Prostate gland (tissue), 2 donors: ENCODE measurements at regions not wholly inside any gene's neighbourhood (a gene's known extent, or its start where the extent isn't known, plus 50 kb on each side); places are given as distances from the start of the nearest gene placed in this dataset.

Source experiments
- DNase-seq: peaks from one replicate; pipeline ENCODE4 v3.0.0-alpha.2; 2019; ENCODE audit warnings: low spot score
- H3K27ac ChIP-seq, 2 donors: fragments of 200-600 bp; sonication (generic); 2 replicates each; pipeline ENCODE4 v1.5.1; 2017 to 2019
- H3K27me3 ChIP-seq: fragments of 200-600 bp; sonication (generic); replicated peaks from 2 replicates; pipeline ENCODE4 v1.5.1; 2019; ENCODE audit not compliant: insufficient read depth
- H3K36me3 ChIP-seq, 2 donors: fragments of 200-600 bp; sonication (generic); 1 replicate in 1 of 2; 2 replicates in 1 of 2; pipeline versions ENCODE4 v1.5.1 to v1.8.1; 2017 to 2019
- H3K4me1 ChIP-seq: fragments of 200-600 bp; sonication (generic); replicated peaks from 2 replicates; pipeline ENCODE4 v1.5.1; 2019
- H3K4me3 ChIP-seq, 2 donors: fragments of 200-600 bp; sonication (generic); 2 replicates each; pipeline ENCODE4 v1.5.1; 2017 to 2019
- H3K9me3 ChIP-seq: fragments of 200-600 bp; sonication (generic); 2 replicates; pipeline ENCODE4 v1.5.1; 2017
- POLR2A ChIP-seq: fragments of 450-650 bp; IDR thresholded peaks from one replicate; pipeline ENCODE4 v1.6.1; 2016; ENCODE audit warnings: antibody characterized with exemption, mild to moderate bottlenecking
- POLR2AphosphoS5 ChIP-seq: sonication (generic); formaldehyde crosslinking; IDR thresholded peaks from one replicate; pipeline ENCODE4 v1.6.1; 2017; ENCODE audit warnings: antibody characterized with exemption
- WGBS: methylation state at CpG from one replicate; pipeline ENCODE4 v1.1.5; 2018; 5-methylcytosine and 5-hydroxymethylcytosine counted together
- intact Hi-C: fragments of 100-400 bp; cut with DNase I; formaldehyde crosslinking; loops from one replicate; pipeline ENCODE4 v1.14.2; 2022
- TF ChIP-seq, protein P1 (sequence below), 4 experiments: fragments of 200-600 bp in 2 of 4; fragments of 450-650 bp in 2 of 4; sonication (generic) in 2 of 4; IDR thresholded peaks; 1 replicate in 3 of 4; 2 replicates in 1 of 4; pipeline ENCODE4 v1.5.1; 2016 to 2019; ENCODE audit warnings: antibody characterized with exemption in 4 of 4, mild to moderate bottlenecking in 2 of 4, moderate library complexity in 2 of 4

DNA sequence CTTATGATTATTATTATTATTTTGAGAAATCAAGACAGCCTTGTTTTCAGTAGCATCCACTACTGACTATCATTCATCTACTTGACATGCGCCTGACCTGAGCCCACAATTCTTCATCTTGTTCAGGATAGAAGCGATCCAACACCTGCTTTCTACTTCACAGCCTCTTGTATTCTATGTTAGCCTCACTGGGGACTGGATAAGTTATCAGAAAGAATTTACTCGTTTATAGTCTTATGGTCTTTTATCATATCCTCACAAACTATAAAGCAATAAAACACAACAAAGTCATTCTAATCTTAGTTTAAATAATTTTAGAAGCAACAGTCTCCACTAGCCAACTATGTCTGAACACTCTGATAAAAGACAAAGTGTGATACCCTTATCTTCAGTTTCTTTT is 436.0 kb upstream of the ARGLU1 start:
- intact Hi-C loops: no loop called here
- Histone ChIP-seq H3K27me3 (no peaks in the 10 kb centered on the region), H3K4me1 (no peaks in the 10 kb centered on the region), H3K36me3 (no peaks in the 10 kb centered on the region), H3K27ac (no peak overlapping the region), H3K4me3 (no peak overlapping the region), H3K9me3 (no peaks in the 10 kb centered on the region)
- WGBS: 48% methylated on average over 3 of the region's 3 CpGs
- TF ChIP-seq POLR2A: no peak
- TF ChIP-seq, protein P1, sequence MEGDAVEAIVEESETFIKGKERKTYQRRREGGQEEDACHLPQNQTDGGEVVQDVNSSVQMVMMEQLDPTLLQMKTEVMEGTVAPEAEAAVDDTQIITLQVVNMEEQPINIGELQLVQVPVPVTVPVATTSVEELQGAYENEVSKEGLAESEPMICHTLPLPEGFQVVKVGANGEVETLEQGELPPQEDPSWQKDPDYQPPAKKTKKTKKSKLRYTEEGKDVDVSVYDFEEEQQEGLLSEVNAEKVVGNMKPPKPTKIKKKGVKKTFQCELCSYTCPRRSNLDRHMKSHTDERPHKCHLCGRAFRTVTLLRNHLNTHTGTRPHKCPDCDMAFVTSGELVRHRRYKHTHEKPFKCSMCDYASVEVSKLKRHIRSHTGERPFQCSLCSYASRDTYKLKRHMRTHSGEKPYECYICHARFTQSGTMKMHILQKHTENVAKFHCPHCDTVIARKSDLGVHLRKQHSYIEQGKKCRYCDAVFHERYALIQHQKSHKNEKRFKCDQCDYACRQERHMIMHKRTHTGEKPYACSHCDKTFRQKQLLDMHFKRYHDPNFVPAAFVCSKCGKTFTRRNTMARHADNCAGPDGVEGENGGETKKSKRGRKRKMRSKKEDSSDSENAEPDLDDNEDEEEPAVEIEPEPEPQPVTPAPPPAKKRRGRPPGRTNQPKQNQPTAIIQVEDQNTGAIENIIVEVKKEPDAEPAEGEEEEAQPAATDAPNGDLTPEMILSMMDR (IDR thresholded peaks at IDR 0.05): no peak
- no peak for TF ChIP-seq POLR2AphosphoS5
- no peak for DNase-seq

DNA sequence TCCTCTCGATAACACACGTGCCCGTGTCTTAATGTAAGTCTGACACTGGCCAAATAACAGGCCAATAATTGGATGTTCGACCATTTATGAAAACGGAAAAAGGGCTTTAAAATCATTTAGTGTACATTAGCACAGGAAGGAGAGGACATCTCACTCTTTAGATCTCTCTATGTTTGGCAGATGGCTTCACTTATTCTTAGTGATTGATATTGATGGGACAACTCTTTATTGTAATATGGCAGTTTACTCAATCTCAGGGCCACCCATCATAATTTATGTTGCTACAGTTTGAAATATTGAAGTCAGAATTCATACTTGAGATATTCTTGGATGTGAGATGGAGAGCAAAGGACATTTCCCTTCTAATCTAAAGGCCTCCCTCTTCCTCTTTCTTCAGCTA is 430.7 kb upstream of the ARGLU1 start:
- WGBS: 82% methylated on average over 5 of the region's 5 CpGs
- H3K9me3 ChIP-seq: no peaks in the 10 kb centered on the region
- DNase-seq: no peak
- intact Hi-C loops: no loop called here
- H3K36me3 ChIP-seq: no peaks in the 10 kb centered on the region
- TF ChIP-seq POLR2A (no peak), POLR2AphosphoS5 (no peak)
- TF ChIP-seq, protein P1 (IDR thresholded peaks at IDR 0.05): no peak
- H3K4me1 ChIP-seq: no peaks in the 10 kb centered on the region
- H3K27ac ChIP-seq: no peak overlapping the region
- H3K4me3 ChIP-seq: no peak overlapping the region
- H3K27me3 ChIP-seq: no peaks in the 10 kb centered on the region

- Histone ChIP-seq H3K9me3 (no peaks in the 10 kb centered on the region), H3K27ac (no peak overlapping the region), H3K27me3 (no peaks in the 10 kb centered on the region), H3K36me3 (no peaks in the 10 kb centered on the region), H3K4me1 (no peaks in the 10 kb centered on the region), H3K4me3 (no peak overlapping the region)
- intact Hi-C loops: no loop called here
- WGBS: 73% methylated on average over 4 of the region's 4 CpGs
- DNase-seq: no peak
- TF ChIP-seq, protein P1 (IDR thresholded peaks at IDR 0.05): no peak
- TF ChIP-seq POLR2AphosphoS5 (no peak), POLR2A (no peak)
Measured at GRCh38 chr13:106997696-106998095, 429.8 kb upstream of the ARGLU1 start.

DNA sequence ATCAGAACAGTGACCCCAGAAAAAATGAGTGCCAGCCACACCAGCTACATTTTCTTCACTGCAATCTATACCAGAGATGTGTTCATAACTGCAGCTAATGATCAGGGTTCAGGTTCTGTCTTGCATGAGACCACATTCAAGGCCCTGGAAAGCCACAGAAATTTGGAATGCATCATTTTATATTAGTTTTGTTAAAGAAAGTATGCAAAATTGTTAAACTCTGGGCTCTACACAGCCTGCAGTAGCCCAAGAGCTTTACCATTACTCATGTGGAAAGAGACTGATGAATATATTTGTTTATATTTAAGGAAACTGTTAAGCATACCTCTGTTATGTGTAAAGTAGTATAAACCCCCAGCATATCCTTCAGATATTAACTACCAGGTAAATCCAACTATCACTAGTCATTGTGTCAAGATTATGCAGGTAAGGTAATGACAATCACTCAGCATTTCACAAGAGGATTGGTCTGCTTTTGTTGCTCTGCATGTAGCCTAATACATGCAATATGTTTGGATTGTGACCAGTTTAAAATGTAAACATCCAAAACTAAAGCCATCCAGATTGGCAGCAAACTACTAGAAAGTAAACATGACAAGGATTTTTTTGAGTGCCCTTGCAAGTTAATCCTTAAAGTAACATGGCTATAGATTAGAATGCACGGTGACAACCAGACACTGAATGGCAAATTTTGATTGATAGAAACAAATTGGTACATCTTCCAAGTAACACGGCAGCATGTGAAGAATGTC is 429.1 kb upstream of the ARGLU1 start:
- H3K4me1 ChIP-seq: no peaks in the 10 kb centered on the region
- H3K27ac ChIP-seq: no peak overlapping the region
- no peak for DNase-seq
- TF ChIP-seq POLR2AphosphoS5: no peak
- TF ChIP-seq, protein P1 (IDR thresholded peaks at IDR 0.05): no peak
- TF ChIP-seq POLR2A: no peak
- no peak overlapping the region for H3K4me3 ChIP-seq
- no peaks in the 10 kb centered on the region for H3K27me3 ChIP-seq
- intact Hi-C loops: no loop called here
- no peaks in the 10 kb centered on the region for H3K36me3 ChIP-seq
- no peaks in the 10 kb centered on the region for H3K9me3 ChIP-seq
- WGBS: 68% methylated on average over 2 of the region's 2 CpGs

GRCh38 chr13:106990594-106990993 is 422.7 kb upstream of the ARGLU1 start:
- DNase-seq: no peak
- 98% methylated on average over 1 of the region's 1 CpG for WGBS

More at GRCh38 chr13:106990594-106990993, 422.7 kb upstream of the ARGLU1 start:
- no peaks in the 10 kb centered on the region for H3K4me1 ChIP-seq
- H3K27me3 ChIP-seq: no peaks in the 10 kb centered on the region
- H3K4me3 ChIP-seq: no peak overlapping the region
- intact Hi-C loops: no loop called here
- no peaks in the 10 kb centered on the region for H3K9me3 ChIP-seq
- H3K27ac ChIP-seq: no peak overlapping the region
- no peaks in the 10 kb centered on the region for H3K36me3 ChIP-seq
- TF ChIP-seq, protein P1 (IDR thresholded peaks at IDR 0.05): no peak
- TF ChIP-seq POLR2A: no peak
- no peak for TF ChIP-seq POLR2AphosphoS5
